ENCODE measurements at regions not wholly inside any gene's neighbourhood (a gene's known extent, or its start where the extent isn't known, plus 50 kb on each side); places are given as distances from the start of the nearest gene placed in this dataset.

GRCh38 chr4:111045992-111046391 lies 423.1 kb upstream of the PITX2 start:
- 0 out of 2 replicates have a peak, but pooled peaks cover 9% of the 10 kb centered on the region for H3K36me3 Mint-ChIP-seq (ENCODE audit: low read depth)
- no peaks in the 10 kb centered on the region; the same call in 1 of the 2 replicates for H3K9me3 Mint-ChIP-seq
- no peak overlapping the region for H3K27ac Mint-ChIP-seq
- no peak for DNase-seq
- no peak overlapping the region for H3K4me3 Mint-ChIP-seq
- no peaks in the 10 kb centered on the region for H3K27me3 Mint-ChIP-seq (ENCODE audit: insufficient read depth)
- TF ChIP-seq CTCF (IDR thresholded peaks at IDR 0.05): peak; percentile 41
- H3K4me1 Mint-ChIP-seq (ENCODE audit: low read depth): peaks cover 19% of the 10 kb centered on the region

- TF ChIP-seq CTCF (IDR thresholded peaks at IDR 0.05): no peak
- Mint-ChIP-seq H3K36me3 (ENCODE audit: low read depth) (0 out of 2 replicates have a peak, but pooled peaks cover 9% of the 10 kb centered on the region), H3K4me1 (ENCODE audit: low read depth) (peaks cover 12% of the 10 kb centered on the region), H3K27me3 (ENCODE audit: insufficient read depth) (no peaks in the 10 kb centered on the region), H3K4me3 (no peak overlapping the region), H3K27ac (no peak overlapping the region), H3K9me3 (no peaks in the 10 kb centered on the region; the same call in 1 of the 2 replicates)
- DNase-seq: no peak
These were observed 423.9 kb upstream of the PITX2 start for GRCh38 chr4:111046811-111047210.

GRCh38 chr4:111048316-111048715 lies 425.4 kb upstream of the PITX2 start:
- no peaks in the 10 kb centered on the region; the same call in 1 of the 2 replicates for H3K9me3 Mint-ChIP-seq

GRCh38 chr4:111064342-111064993 lies 441.6 kb upstream of the PITX2 start:
- H3K27me3 Mint-ChIP-seq (ENCODE audit: insufficient read depth): no peaks in the 10 kb centered on the region
- no peaks in the 10 kb centered on the region; the same call in 1 of the 2 replicates for H3K4me1 Mint-ChIP-seq (ENCODE audit: low read depth)
- DNase-seq: peak; percentile 93
- H3K4me3 Mint-ChIP-seq: peak overlapping the region; percentile 66; the same call in 1 of the 2 replicates
- H3K9me3 Mint-ChIP-seq: no peaks in the 10 kb centered on the region
- H3K36me3 Mint-ChIP-seq (ENCODE audit: low read depth): no peaks in the 10 kb centered on the region
- no peak overlapping the region for H3K27ac Mint-ChIP-seq
- peak; percentile 39 for TF ChIP-seq CTCF (IDR thresholded peaks at IDR 0.05)

More at GRCh38 chr4:111048316-111048715, 425.4 kb upstream of the PITX2 start:
- H3K4me1 Mint-ChIP-seq (ENCODE audit: low read depth): peaks cover under 1% of the 10 kb centered on the region
- no peak for TF ChIP-seq CTCF (IDR thresholded peaks at IDR 0.05)
- H3K4me3 Mint-ChIP-seq: no peak overlapping the region
- H3K36me3 Mint-ChIP-seq (ENCODE audit: low read depth): peaks cover 9% of the 10 kb centered on the region; the same call in 1 of the 2 replicates
- no peak for DNase-seq
- H3K27ac Mint-ChIP-seq: no peak overlapping the region
- H3K27me3 Mint-ChIP-seq (ENCODE audit: insufficient read depth): no peaks in the 10 kb centered on the region

GRCh38 chr4:111066001-111066400 lies 443.1 kb upstream of the PITX2 start:
- no peaks in the 10 kb centered on the region for H3K27me3 Mint-ChIP-seq (ENCODE audit: insufficient read depth)
- no peaks in the 10 kb centered on the region; the same call in 1 of the 2 replicates for H3K4me1 Mint-ChIP-seq (ENCODE audit: low read depth)
- no peaks in the 10 kb centered on the region for H3K36me3 Mint-ChIP-seq (ENCODE audit: low read depth)
- TF ChIP-seq CTCF (IDR thresholded peaks at IDR 0.05): no peak
- peak; percentile 20 for DNase-seq
- peak overlapping the region; percentile 18; the same call in 1 of the 2 replicates for H3K4me3 Mint-ChIP-seq
- H3K9me3 Mint-ChIP-seq: no peaks in the 10 kb centered on the region
- H3K27ac Mint-ChIP-seq: peak overlapping the region; percentile 89
